Loucy (cell line): ENCODE measurements at regions not wholly inside any gene's neighbourhood (a gene's known extent, or its start where the extent isn't known, plus 50 kb on each side); places are given as distances from the start of the nearest gene placed in this dataset.

ENCODE experiments used
- H2AFZ ChIP-seq: fragments of 200-600 bp; sonication (generic); 2 replicates; pipeline ENCODE4 v1.6.0; 2016; ENCODE audit warnings: antibody characterized with exemption, mild to moderate bottlenecking, low read length, moderate library complexity
- H3F3A ChIP-seq: fragments of 200-600 bp; 2 replicates; pipeline ENCODE4 v1.6.0; 2016; ENCODE audit warnings: antibody characterized with exemption, low read depth, mild to moderate bottlenecking
- H3K27me3 ChIP-seq: fragments of 200-600 bp; sonication (generic); 2 replicates; pipeline ENCODE4 v1.6.1; 2014; ENCODE audit warnings: low read length, mild to moderate bottlenecking; ENCODE audit not compliant: insufficient read depth, poor library complexity, severe bottlenecking
- H3K36me3 ChIP-seq: fragments of 200-600 bp; sonication (generic); 2 replicates; pipeline ENCODE4 v1.6.1; 2016; ENCODE audit warnings: low read length; ENCODE audit not compliant: insufficient read depth
- H3K4me1 ChIP-seq: fragments of 200-600 bp; sonication (generic); 2 replicates; pipeline ENCODE4 v1.5.1; 2014; ENCODE audit warnings: low read length, mild to moderate bottlenecking; ENCODE audit not compliant: insufficient read depth, poor library complexity, severe bottlenecking
- H3K4me2 ChIP-seq: fragments of 200-600 bp; sonication (generic); 2 replicates; pipeline ENCODE4 v1.6.0; 2014; ENCODE audit warnings: antibody characterized with exemption, low read length, low read depth, mild to moderate bottlenecking; ENCODE audit not compliant: poor library complexity, severe bottlenecking
- H3K4me3 ChIP-seq: fragments of 200-600 bp; sonication (generic); 2 replicates; pipeline ENCODE4 v1.5.1; 2014; ENCODE audit warnings: low read length, mild to moderate bottlenecking, mixed read lengths; ENCODE audit not compliant: poor library complexity, severe bottlenecking
- H3K79me2 ChIP-seq: fragments of 200-600 bp; sonication (generic); 2 replicates; pipeline ENCODE4 v1.6.1; 2014; ENCODE audit warnings: low read length; ENCODE audit not compliant: insufficient read depth
- H3K9ac ChIP-seq: fragments of 200-600 bp; sonication (generic); 2 replicates; pipeline ENCODE4 v1.6.0; 2014; ENCODE audit warnings: mild to moderate bottlenecking, low read depth, low read length, moderate library complexity; ENCODE audit not compliant: poor library complexity, severe bottlenecking
- H3K9me2 ChIP-seq: fragments of 200-600 bp; sonication (generic); replicated peaks from 2 replicates; pipeline ENCODE4 v1.6.1; 2016; ENCODE audit warnings: low read depth, low read length, mixed read lengths
- H3K9me3 ChIP-seq: fragments of 200-600 bp; sonication (generic); 2 replicates; pipeline ENCODE4 v1.6.1; 2014; ENCODE audit warnings: mild to moderate bottlenecking, antibody characterized with exemption, low read length, low read depth; ENCODE audit not compliant: insufficient read depth
- H4K20me1 ChIP-seq: fragments of 200-600 bp; sonication (generic); 2 replicates; pipeline ENCODE4 v1.6.0; 2014; ENCODE audit warnings: antibody characterized with exemption, low read length, mild to moderate bottlenecking; ENCODE audit not compliant: insufficient read depth, poor library complexity, severe bottlenecking
- EZH2phosphoT487 ChIP-seq: fragments of 200-600 bp; IDR thresholded peaks from 2 replicates; pipeline ENCODE4 v1.6.1; 2018; ENCODE audit warnings: antibody characterized with exemption, mild to moderate bottlenecking, moderate library complexity, borderline replicate concordance
- TF ChIP-seq, protein P1 (sequence below): fragments of 200-600 bp; sonication (generic); conservative IDR thresholded peaks from 2 replicates; pipeline ENCODE4 v1.5.1; 2014; ENCODE audit warnings: mild to moderate bottlenecking, antibody characterized with exemption, low read length

DNA sequence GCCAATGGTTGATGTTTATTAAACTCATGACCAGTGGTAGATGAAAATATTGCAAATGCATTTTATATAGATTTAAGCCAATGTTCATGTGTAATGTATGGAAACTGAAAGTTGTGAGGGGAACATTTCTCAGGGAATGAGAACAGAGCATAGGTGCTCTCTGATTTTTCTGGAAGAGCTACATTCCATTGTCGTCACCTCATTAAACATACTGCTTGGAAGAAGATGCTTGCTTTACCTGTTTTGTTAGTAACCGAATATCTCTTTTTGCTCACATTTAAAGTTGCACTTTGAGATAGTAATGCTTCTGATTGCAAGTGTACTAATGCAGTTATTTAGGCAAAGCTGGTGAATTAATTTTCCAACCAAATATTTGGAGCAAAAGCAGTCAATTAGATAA, 93.8 kb upstream of the CLCN4 start:
- no peaks in the 10 kb centered on the region for H3K4me1 ChIP-seq
- H3K27me3 ChIP-seq = no peaks in the 10 kb centered on the region
- H2AFZ ChIP-seq = no peak overlapping the region
- no peaks in the 10 kb centered on the region for H3K9me2 ChIP-seq
- H3K36me3 ChIP-seq = no peaks in the 10 kb centered on the region
- H3K79me2 ChIP-seq = no peaks in the 10 kb centered on the region
- no peak overlapping the region for H3K4me2 ChIP-seq
- H3K4me3 ChIP-seq = no peak overlapping the region
- TF ChIP-seq EZH2phosphoT487 = no peak
- TF ChIP-seq, protein P1, sequence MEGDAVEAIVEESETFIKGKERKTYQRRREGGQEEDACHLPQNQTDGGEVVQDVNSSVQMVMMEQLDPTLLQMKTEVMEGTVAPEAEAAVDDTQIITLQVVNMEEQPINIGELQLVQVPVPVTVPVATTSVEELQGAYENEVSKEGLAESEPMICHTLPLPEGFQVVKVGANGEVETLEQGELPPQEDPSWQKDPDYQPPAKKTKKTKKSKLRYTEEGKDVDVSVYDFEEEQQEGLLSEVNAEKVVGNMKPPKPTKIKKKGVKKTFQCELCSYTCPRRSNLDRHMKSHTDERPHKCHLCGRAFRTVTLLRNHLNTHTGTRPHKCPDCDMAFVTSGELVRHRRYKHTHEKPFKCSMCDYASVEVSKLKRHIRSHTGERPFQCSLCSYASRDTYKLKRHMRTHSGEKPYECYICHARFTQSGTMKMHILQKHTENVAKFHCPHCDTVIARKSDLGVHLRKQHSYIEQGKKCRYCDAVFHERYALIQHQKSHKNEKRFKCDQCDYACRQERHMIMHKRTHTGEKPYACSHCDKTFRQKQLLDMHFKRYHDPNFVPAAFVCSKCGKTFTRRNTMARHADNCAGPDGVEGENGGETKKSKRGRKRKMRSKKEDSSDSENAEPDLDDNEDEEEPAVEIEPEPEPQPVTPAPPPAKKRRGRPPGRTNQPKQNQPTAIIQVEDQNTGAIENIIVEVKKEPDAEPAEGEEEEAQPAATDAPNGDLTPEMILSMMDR = no peak
- H3K9ac ChIP-seq = no peak overlapping the region
- no peaks in the 10 kb centered on the region for H4K20me1 ChIP-seq
- no peaks in the 10 kb centered on the region for H3K9me3 ChIP-seq
- no peaks in the 10 kb centered on the region for H3F3A ChIP-seq

DNA sequence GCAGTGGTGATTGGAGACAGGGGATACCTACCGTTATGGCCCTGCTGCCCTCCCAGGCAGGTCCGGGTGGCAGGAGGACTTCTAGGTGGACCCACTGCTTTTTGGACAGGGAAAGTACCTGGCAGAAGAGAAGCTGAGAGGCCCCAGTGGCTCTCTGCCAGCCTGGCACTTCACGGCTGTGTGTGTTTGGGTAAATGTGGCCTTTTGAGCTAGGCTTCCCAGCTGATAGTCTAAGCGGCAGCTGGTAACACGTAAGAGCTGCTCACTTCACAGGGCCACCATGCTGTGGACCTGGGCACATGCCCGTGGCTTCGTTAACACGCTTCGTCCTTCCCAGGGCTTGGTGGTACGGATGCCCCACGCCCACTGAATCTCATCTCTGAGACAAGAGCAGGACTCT, 92.0 kb upstream of the CLCN4 start:
- no peak overlapping the region for H3K9ac ChIP-seq
- no peaks in the 10 kb centered on the region for H3K36me3 ChIP-seq
- H3K4me1 ChIP-seq = no peaks in the 10 kb centered on the region
- TF ChIP-seq EZH2phosphoT487 = no peak
- TF ChIP-seq, protein P1 = no peak
- H3K4me2 ChIP-seq = no peak overlapping the region
- H3K79me2 ChIP-seq = no peaks in the 10 kb centered on the region
- no peaks in the 10 kb centered on the region for H3K9me2 ChIP-seq
- no peak overlapping the region for H3K4me3 ChIP-seq
- H3F3A ChIP-seq = no peaks in the 10 kb centered on the region
- no peaks in the 10 kb centered on the region for H3K27me3 ChIP-seq
- H3K9me3 ChIP-seq = no peaks in the 10 kb centered on the region
- no peaks in the 10 kb centered on the region for H4K20me1 ChIP-seq
- no peak overlapping the region for H2AFZ ChIP-seq

DNA sequence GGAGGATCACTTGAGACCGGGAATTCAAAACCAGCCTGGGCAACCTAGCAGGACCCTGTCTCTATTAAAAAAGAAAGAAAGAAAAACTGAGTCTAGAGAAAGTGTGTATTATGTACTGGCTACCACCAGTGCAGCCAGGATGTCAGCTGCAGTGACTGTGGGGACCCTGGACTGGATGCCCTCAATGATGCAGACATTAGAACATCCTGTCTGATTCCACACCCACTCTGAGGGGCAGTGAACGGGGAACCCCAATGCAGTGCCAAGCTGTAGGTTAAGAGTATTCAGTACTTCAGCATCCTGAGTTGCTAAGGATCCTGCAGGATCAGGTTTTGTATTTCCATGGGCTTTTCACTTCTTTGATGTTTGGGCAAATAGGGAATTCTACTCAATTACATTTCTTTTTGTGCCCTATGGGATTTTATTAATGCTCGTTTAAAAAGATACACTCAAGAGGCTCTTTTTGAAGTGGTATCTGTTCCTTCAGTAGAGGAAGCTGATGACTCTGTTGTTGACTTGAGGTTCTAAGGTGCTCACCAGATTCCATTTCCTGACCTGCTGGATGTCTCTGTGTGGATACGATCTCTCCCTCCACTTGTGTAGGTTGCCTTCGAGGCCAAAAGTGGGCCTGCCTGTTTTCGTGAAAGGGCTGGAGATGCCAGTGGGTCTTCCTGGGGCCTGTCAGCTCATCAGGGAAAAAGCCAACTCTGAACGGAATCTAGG, 85.9 kb upstream of the CLCN4 start:
- no peaks in the 10 kb centered on the region for H3K27me3 ChIP-seq
- H3K9me3 ChIP-seq = no peaks in the 10 kb centered on the region
- no peak for TF ChIP-seq EZH2phosphoT487
- TF ChIP-seq, protein P1 = no peak
- no peaks in the 10 kb centered on the region for H3K79me2 ChIP-seq
- no peaks in the 10 kb centered on the region for H3F3A ChIP-seq
- H3K4me1 ChIP-seq = no peaks in the 10 kb centered on the region
- H3K9me2 ChIP-seq = no peaks in the 10 kb centered on the region
- no peak overlapping the region for H3K4me2 ChIP-seq
- no peak overlapping the region for H3K4me3 ChIP-seq
- no peak overlapping the region for H3K9ac ChIP-seq
- H3K36me3 ChIP-seq = no peaks in the 10 kb centered on the region
- no peaks in the 10 kb centered on the region for H4K20me1 ChIP-seq
- no peak overlapping the region for H2AFZ ChIP-seq
